ENCODE measurements at regions not wholly inside any gene's neighbourhood (a gene's known extent, or its start where the extent isn't known, plus 50 kb on each side); places are given as distances from the start of the nearest gene placed in this dataset.

- TF ChIP-seq CTCF (conservative IDR thresholded peaks at IDR 0.05) (no peak), ZFX (IDR thresholded peaks at IDR 0.05) (no peak)
Measured at GRCh38 chr1:244315996-244316395, 135.7 kb downstream of the ADSS2 start.

All from C4-2B (cell line).